H1 (cell line): ENCODE measurements at regions not wholly inside any gene's neighbourhood (a gene's known extent, or its start where the extent isn't known, plus 50 kb on each side); places are given as distances from the start of the nearest gene placed in this dataset.

Experiments
- CTCF ChIP-seq, 3 experiments: IDR thresholded peaks; 1 replicate in 2 of 3; 2 replicates in 1 of 3; pipeline versions ENCODE4 v1.5.1 to v1.6.1; 2011; ENCODE audit warnings: low read length in 3 of 3, mild to moderate bottlenecking in 3 of 3, inconsistent platforms in 2 of 3, low read depth in 1 of 3, moderate library complexity in 1 of 3; ENCODE audit not compliant: insufficient read depth in 1 of 3; ENCODE audit errors: control extremely low read depth in 1 of 3
- POLR2AphosphoS5 ChIP-seq: IDR thresholded peaks from 2 replicates; pipeline ENCODE4 v1.6.1; 2011; ENCODE audit warnings: low read depth, low read length

GRCh38 chr10:28778524-28778923, 101.2 kb downstream of the BAMBI start:
- no peak for TF ChIP-seq POLR2AphosphoS5
- TF ChIP-seq CTCF (IDR thresholded peaks at IDR 0.05; ENCODE audit: control extremely low read depth in 1 of 3, insufficient read depth in 1 of 3, low read depth in 1 of 3, low read length in 3 of 3), result no peak
